ENCODE measurements at regions not wholly inside any gene's neighbourhood (a gene's known extent, or its start where the extent isn't known, plus 50 kb on each side); places are given as distances from the start of the nearest gene placed in this dataset.

GRCh38 chr14:53496668-53497067, 343.5 kb upstream of the DDHD1 start:
- TF ChIP-seq NRF1 (IDR thresholded peaks at IDR 0.05; ENCODE audit: low read depth, low read length) (no peak), CEBPB (IDR thresholded peaks at IDR 0.05; ENCODE audit: low read depth, low read length) (no peak), CTCF (IDR thresholded peaks at IDR 0.05; ENCODE audit: control extremely low read depth in 1 of 3, insufficient read depth in 1 of 3, low read depth in 1 of 3, low read length in 3 of 3) (no peak), RNF2 (IDR thresholded peaks at IDR 0.05; ENCODE audit: borderline replicate concordance, low read depth, low read length, missing control alignments, poor library complexity, severe bottlenecking) (no peak), ATF3 (IDR thresholded peaks at IDR 0.05; ENCODE audit: insufficient read depth, low read depth, low read length) (no peak), JUND (IDR thresholded peaks at IDR 0.05; ENCODE audit: low read length) (no peak), YY1 (IDR thresholded peaks at IDR 0.05; ENCODE audit: low read depth, low read length) (no peak), SAP30 (IDR thresholded peaks at IDR 0.05; ENCODE audit: insufficient read depth, insufficient replicate concordance, low read length) (no peak), POLR2A (IDR thresholded peaks at IDR 0.05; ENCODE audit: control extremely low read depth in 1 of 2, low read depth in 2 of 2, low read length in 2 of 2) (no peak), MAFK (IDR thresholded peaks at IDR 0.05; ENCODE audit: low read depth, low read length) (no peak)

All from H1 (cell line).